Pulmonary artery endothelial cell (primary cell): ENCODE measurements at regions not wholly inside any gene's neighbourhood (a gene's known extent, or its start where the extent isn't known, plus 50 kb on each side); places are given as distances from the start of the nearest gene placed in this dataset.

Source experiments
- DNase-seq: peaks from one replicate; pipeline ENCODE4 v3.0.0-alpha.2; 2011; ENCODE audit warnings: low read depth, low spot score

GRCh38 chr18:67608615-67609273, 92.2 kb upstream of the DSEL start:
- DNase-seq: no peak

- DNase-seq: no peak
Observed at GRCh38 chr18:67608191-67608590, 91.7 kb upstream of the DSEL start.

DNA sequence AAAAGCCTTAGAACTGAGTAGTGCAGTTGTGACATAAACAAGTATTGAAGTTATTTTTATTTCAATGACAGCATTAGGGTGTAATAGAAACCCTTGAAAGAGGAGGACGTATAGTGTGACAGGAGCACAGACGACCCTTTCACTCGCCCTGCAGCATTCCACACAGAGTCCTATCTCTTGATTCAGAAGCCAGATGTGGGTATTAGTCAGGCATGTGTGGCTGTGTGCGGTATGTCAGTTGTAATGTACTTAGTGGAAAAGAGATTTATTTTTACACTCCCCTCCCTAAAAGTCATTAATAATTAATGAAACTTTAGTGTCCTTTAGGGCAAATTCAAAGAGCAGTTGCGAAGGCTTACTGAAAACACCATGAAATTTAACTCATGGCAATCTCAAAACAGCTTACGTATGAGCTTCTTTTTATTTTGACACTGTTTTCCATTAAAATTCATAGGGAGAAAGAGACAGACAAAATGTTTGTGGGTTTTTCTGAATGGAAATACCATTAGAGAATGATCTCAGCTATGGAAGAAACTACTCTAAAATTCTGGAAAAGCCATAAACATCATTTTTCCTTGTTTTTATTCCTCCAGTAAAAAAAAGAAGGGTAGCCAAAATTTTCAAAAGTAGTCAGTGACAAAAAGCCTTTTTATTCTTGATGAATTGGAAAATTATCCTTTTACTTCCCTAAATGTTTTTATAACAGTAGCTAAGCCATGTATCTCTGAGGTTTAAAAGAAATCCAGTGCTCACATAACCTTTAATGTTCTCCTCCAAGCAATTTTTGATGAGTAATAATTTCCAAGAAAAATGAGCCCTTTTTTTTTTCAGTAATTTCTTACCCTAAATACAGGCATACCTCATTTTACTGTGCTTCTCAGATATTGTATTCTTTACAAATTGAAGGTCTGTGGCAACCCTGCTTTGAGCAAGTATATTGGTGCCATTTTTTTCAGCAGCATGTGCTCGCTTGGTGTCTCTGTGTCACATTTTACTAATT, 84.0 kb upstream of the DSEL start:
- no peak for DNase-seq

GRCh38 chr18:67599277-67599676, 82.8 kb upstream of the DSEL start:
- no peak for DNase-seq

DNA sequence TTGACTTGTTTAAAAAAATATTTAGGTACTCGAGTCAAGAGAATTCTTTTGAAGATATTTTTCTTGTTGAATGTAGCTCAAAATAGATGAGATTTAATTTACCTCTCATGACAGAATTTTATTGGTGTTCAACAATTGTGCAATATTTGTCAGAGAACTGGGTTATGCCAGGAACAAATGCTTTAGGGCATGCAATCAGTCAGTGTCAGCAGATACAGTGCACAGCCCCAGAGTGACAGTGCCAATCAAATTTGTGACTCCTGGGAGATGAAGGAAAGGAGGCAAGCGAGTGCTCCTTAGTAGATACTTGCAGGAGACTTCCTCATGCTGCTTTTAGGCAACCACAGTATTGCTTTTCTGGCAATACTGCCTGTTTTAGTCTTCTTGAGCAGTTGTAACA, 81.2 kb upstream of the DSEL start:
- no peak for DNase-seq

DNA sequence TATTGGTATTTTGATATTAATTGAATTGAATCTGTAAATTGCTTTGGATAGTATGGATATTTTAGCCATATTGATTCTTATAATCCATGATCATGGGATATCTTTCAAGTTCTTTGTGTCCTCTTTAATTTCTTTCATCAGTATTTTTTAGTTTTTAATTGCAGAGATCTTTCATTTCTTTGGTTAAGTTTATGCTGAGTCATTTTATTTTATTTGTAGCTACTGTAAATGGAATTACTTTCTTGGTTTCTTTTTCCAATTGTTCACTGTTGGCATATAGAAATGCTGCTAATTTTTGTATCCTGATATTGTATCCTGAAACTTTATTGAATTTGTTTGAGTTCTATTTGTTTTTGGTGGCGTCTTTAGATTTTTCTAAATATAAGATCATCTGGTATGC, 79.5 kb upstream of the DSEL start:
- no peak for DNase-seq

DNA sequence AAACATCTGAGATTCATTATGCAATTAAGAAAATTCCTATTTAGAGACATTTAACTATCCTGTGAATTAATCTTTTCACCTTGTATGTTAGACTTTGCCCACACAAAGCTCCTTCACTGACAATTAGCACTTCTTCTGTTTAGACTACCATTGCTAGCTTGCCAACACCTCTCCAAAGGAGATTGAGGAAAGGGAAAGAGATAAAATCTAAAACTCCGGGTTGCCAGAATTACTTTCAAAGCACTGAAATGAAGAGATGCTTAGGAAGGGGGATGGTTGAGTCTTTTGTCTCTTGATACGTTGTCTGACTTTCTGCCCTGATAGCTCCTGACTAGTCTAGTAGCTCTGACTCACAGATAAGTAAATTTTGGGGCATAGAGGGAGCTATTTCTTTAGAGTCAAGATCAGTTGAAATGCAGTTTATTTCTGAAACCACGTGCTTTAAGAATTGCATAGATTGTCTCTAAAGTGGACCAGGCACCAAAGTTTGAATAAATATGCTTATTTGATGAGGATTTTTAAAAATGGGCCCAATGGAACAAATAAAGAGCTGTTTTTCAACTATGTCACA, 74.1 kb upstream of the DSEL start:
- DNase-seq: no peak

DNA sequence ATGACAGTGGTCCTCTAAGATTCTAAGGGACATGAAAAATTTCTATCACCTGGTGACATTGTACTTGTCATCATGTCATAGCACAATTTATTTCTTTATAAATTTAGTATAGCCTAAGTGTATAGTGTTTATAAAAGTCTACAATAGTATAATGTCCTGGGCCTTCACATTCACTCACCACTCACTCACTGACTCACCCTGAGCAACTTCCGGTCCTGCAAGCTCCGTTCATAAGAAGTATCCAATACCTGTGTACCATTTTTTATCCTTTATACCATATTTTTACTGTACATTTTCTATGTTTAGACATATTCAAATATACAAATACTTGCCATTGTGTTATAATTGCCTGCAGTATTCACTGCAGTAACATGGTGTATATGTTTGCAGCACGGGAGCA, 72.8 kb upstream of the DSEL start:
- DNase-seq: no peak

- no peak for DNase-seq
Observed at GRCh38 chr18:67586101-67586500, 69.6 kb upstream of the DSEL start.

DNA sequence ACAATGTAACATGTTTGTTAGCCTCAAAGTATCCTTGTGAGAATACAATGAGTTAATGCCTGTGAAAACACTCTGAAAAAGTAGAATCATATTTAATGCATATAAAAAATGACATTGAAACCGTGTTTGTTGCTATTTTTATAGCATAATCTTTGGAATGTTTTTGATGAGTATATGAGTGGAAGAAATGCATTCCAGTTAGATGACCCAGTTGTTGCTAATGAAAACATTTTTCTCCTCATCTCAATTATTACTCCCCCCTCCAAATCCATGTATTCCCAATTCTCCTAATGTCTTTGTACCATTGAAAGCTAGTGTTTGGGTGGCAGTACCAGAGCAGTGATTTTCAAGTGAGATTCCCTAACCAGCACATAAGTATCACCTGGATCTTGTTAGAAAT, 67.1 kb upstream of the DSEL start:
- DNase-seq: no peak

DNA sequence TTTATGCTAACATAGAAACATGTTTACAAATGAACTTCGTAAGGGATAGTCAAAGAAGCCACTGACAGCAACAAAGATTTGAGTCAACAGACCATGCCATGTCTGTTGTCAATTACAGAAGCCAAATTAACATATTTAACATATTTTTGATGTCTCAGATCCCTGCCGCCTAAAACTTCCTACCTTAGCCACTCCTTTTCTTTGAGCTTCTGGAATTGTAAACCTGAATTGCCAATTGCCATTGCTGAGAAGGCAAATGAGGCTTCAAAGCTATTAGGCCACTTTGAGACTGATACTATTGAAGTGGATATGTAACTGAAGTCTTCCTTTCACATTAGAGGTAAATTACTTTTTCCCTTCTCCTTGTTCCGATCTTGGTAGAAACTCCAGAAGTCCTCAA, 66.0 kb upstream of the DSEL start:
- DNase-seq: no peak

DNA sequence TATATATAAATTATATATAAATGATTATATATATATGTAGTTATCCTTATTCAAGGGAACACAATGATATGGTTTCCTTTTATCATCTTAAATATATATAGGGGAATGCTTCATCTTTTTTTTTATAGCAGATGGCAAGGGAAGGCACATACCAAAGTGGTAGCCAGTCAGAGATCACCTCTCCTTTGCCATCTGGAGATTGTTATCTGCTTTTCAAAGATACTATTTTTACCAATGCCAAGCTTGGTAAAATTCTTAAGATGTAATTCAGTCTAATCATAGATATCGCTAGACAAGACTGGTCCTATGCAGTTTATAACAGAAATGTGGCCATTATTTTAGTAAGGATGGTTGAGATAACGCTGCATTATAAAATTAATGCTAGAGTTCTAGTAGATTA, 64.7 kb upstream of the DSEL start:
- no peak for DNase-seq

- no peak for DNase-seq
Observed at GRCh38 chr18:67577386-67577785, 60.9 kb upstream of the DSEL start.

DNA sequence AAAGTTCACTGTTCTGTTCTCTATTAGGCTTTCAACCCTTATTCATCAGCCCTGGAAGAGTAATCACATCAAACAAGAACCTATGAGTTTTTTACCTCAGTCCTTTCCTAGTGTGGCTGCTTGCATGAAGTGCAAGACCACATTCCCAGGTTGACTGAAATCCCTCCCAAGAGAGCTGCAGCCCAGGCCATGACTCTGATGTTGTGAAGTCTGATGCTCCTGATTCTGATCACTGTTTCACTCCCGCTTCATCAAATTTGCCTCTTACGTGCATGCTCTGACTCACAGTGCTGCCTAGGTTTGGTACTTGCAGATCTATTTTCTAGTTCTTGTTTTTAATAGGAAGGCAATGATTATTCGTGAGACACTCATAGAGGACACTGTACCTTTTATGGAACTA, 58.2 kb upstream of the DSEL start:
- no peak for DNase-seq

DNA sequence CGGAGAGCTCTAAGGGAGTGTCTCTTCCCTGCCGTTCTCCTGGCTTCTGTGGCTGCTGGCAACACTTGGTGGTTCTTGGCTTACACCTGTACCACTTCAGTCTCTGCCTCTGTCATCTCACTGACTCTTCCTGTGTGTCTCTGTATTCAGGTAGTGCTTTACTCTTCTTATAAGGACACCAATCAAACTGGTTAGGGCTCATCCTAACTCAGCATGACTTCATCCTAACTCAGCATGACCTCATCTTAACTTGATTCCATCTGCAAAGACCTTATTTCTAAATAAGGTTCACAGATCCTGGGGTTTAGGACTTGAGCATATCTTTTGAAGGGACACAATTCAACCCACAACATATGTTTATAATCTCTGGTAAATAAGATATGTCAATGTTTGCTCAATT, 51.6 kb upstream of the DSEL start:
- DNase-seq: no peak
